CD4-positive, alpha-beta T cell treated with Interleukin-4 for 4 hours (primary cell): ENCODE measurements at regions not wholly inside any gene's neighbourhood (a gene's known extent, or its start where the extent isn't known, plus 50 kb on each side); places are given as distances from the start of the nearest gene placed in this dataset.

Experiments
- DNase-seq: peaks from one replicate; pipeline ENCODE4 v3.0.0-alpha.2; 2020

- DNase-seq: no peak
Observed at GRCh38 chr2:62297624-62298010, 101.7 kb downstream of the B3GNT2 start.

DNA sequence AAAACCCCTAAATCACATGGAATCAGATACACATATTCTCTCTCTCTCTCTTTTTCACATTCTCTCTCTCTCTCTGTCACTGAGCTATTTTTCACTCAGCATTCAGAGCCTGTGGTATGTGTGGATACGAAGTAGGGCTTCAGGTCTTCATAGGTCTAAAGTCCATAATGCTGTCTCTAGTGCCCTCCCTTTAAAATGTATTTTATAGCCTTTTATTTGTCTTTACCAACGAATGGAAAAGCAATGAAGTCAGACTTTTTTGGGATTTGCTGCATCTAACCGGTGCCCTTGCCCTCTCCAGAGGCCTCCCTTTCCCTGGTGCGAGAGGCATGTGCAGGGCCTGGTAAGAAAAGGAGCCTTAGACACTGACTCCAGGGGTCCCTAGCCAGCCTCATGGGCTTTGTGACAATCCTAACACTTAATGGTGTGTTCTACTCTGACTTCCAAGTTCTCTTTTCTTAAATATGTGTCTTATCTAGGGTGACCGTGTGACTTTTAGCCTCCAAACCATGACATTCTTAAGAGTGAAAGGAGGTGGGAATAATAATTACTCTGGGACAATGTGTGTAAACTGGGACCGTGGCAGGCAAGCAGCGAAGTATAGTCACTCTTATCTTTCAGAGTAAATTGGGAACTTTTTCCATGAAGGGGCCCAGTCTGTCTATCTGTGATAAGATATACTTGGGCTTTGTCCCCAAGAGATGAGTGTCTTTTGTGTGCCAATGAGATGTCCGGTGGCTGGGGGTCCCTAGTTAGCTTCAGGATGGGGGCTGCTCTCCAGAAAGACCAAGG lies 101.1 kb downstream of the B3GNT2 start:
- DNase-seq: no peak

- DNase-seq: no peak
Observed at GRCh38 chr2:62296034-62296831, 100.3 kb downstream of the B3GNT2 start.

GRCh38 chr2:62293490-62294271 lies 97.8 kb downstream of the B3GNT2 start:
- DNase-seq: no peak

GRCh38 chr2:62293151-62293489 lies 97.2 kb downstream of the B3GNT2 start:
- no peak for DNase-seq

- no peak for DNase-seq
Observed at GRCh38 chr2:62292190-62292589, 96.3 kb downstream of the B3GNT2 start.

DNA sequence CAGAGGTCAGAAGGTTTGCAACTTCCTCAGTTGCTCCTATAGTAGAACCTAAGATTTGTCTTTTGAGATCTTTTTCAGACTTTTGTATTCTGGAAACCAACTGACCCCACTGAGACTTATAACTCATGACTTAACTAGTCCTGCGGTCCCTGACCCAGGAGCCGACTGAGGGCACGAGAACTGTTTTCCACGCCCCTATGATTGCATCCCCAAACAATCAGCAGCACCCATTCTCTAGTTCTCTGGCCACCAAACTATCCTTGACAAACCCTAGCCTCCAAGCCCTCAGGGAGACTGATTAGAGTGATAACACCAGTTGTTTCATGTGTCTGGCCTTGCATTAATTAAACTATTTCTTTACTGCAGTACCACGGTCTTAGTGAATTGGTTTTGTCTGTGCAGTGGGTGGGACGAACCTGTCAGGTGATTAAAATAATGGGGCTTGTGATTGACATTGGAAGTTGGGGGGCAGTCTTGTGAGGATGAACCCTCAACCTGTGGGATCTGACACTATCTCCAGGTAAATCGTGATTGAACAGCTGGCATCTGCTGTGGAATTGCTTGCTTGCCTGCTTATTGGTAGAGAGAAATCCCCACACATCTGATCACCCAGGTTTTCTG lies 95.7 kb downstream of the B3GNT2 start:
- DNase-seq: no peak

DNA sequence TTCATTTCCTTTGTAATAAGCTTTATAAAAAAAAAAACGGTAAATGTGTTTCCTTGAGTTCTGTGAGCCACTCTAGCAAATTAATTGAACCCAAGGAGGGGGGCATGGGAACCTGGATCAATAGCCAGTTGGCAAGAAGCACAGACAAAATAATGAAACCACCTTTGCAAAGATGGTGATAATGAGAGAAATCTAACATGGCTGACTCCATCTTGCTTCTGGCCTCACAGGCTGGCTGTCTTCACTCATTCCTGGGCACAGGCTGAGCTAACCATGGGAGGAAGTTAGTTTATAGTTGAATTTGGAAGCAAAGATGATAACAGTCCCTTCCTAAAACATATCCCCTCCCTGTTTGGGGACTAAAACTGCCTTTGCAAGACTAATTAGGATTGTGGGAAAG lies 95.1 kb downstream of the B3GNT2 start:
- no peak for DNase-seq

GRCh38 chr2:62287899-62288880 lies 92.3 kb downstream of the B3GNT2 start:
- DNase-seq: peak; percentile 72

GRCh38 chr2:62287282-62287681 lies 91.4 kb downstream of the B3GNT2 start:
- no peak for DNase-seq

DNA sequence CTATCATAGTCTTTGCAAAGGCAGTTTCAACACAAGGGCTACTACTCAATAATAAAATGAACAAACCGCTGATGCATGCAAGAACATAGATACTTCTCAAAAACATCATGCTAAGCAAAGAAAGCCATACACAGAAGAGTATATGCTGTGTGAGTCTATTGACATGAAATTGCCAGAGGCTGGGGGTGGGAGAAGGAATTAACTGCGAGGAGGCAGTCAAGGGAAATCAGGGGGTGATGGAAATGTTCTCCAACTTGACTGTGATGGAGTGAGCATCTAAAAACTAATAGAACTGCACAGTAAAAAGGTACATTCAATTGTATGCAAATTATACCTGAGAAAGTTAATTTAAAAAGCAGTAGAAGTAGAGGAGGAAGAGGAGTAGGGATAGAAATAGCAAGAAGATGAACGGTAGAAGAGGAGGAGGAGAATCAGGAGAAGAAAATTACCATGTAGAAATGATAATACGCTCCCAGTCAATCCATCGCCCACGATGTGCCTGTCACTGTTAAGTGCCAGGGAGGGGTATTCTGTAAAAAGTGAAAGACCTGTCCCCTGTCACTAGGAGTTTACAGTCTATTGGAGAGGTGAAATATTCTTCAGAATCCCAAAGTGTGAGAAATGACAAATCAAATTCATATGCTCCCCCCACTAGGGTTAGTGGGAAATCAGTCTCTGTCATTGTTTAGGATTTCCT lies 90.3 kb downstream of the B3GNT2 start:
- DNase-seq: no peak

DNA sequence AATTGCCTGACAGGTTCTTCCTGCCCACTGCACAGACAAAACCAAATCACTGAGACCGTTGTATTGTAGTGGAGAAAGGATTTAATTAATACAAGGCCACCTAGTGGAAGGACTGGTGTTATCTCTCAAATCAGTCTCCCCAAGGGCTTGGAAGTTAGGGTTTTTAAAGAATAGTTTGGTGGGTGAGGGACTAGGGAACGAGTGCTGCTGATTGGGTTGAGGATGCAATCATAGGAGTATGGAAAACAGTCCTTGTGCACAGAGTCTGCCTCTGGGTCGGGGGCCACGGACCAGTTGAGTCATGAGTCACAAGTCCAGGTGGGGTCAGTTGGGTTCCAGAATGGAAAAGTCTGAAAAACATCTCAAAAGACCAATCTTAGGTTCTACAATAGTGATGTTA lies 89.1 kb downstream of the B3GNT2 start:
- DNase-seq: no peak

DNA sequence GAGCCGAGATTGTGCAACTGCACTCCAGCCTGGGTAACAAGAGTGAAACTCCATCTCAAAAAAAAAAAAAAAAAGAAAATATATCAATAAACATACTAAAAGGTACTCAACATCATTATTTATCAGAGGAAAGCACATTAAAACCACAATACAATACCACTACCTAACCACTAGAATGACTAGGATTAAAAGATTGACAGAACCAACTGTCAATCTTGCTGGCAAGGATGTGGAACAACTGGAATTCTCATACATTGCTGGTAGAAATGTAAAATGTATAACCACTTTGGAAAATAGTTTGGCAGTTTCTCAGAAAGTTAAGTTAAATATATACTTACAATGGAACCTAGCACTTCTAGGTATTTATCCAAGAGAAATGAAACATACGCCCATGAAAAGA lies 88.6 kb downstream of the B3GNT2 start:
- no peak for DNase-seq

DNA sequence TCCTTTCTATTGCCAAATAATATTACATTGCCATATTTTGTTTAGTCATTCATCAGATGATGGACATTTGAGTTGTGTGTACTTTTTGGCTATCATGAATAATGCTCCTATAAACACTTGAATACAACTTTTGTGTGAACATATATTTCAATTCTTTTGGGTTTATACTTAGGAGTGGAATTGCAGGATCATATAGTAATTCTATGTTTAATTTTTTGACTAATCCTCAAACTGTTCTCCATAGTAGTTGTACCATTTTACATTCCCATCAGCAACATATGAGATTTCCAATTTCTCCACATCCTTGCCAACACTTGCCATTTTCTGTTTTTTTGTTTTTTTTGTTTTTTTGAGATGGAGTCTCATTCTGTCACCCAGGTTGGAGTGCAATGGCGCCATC lies 87.2 kb downstream of the B3GNT2 start:
- no peak for DNase-seq

DNA sequence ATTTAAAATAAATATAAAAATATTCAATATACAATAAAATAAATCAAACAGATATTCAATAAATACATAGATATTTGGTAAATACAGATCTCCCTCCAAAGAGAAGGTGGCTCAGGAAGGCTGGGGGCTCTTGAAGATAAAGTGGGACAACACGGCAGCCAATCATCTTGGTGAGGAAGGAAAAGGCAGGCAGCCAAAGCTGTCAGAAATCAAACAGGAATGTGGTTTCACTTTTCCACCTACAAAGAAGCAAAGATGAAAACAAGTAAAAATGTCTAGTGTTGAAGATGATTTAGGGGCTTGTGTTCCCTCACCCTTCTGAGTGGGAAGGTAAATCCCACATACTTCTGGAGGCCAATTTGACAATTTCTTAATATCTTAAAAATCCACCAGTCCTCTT lies 85.7 kb downstream of the B3GNT2 start:
- DNase-seq: no peak

- no peak for DNase-seq
Observed at GRCh38 chr2:62277688-62278087, 81.8 kb downstream of the B3GNT2 start.
